Activated CD8-positive, alpha-beta T cell treated with anti-CD3 and anti-CD28 coated beads for 36 hours (primary cell): ENCODE measurements at regions not wholly inside any gene's neighbourhood (a gene's known extent, or its start where the extent isn't known, plus 50 kb on each side); places are given as distances from the start of the nearest gene placed in this dataset.

Experiments used
- ATAC-seq: fragments of 200-7000 bp; cut with Tn5 transposase; one replicate; pipeline ENCODE4 v1.10.0; 2021; ENCODE audit warnings: mild to moderate bottlenecking, moderate library complexity
- CTCF ChIA-PET: fragments of 350-600 bp; sonication (Branson Sonifier 250); formaldehyde crosslinking; loops from one replicate; lab custom pipeline; 2021; ENCODE audit warnings: antibody characterized with exemption; lab: Charles Lee
- POLR2A ChIA-PET: fragments of 350-600 bp; sonication (Branson Sonifier 250); formaldehyde crosslinking; loops from one replicate; lab custom pipeline; 2021; ENCODE audit warnings: antibody characterized with exemption; lab: Charles Lee
- DNase-seq: peaks from one replicate; pipeline ENCODE4 v3.0.0-alpha.2; 2020
- H3K27ac Mint-ChIP-seq: one replicate; pipeline ENCODE4 v1.8.0; 2021; ENCODE audit warnings: mild to moderate bottlenecking, mixed read lengths
- H3K27me3 Mint-ChIP-seq: one replicate; pipeline ENCODE4 v1.8.0; 2021; ENCODE audit warnings: mixed read lengths
- H3K36me3 Mint-ChIP-seq: one replicate; pipeline ENCODE4 v1.8.0; 2021; ENCODE audit warnings: low read depth, mixed read lengths
- H3K4me1 Mint-ChIP-seq: one replicate; pipeline ENCODE4 v1.8.0; 2021; ENCODE audit warnings: low read depth, mixed read lengths
- H3K4me3 Mint-ChIP-seq: one replicate; pipeline ENCODE4 v1.8.0; 2021; ENCODE audit warnings: mild to moderate bottlenecking, moderate library complexity, mixed read lengths
- H3K9me3 Mint-ChIP-seq: one replicate; pipeline ENCODE4 v1.8.0; 2021; ENCODE audit warnings: mixed read lengths
- CTCF ChIP-seq: fragments of 200-600 bp; IDR thresholded peaks from one replicate; pipeline ENCODE4 v1.8.0; 2022; ENCODE audit warnings: antibody characterized with exemption, mild to moderate bottlenecking
- intact Hi-C: fragments of 100-400 bp; cut with micrococcal nuclease; formaldehyde crosslinking; loops from one replicate; pipeline ENCODE4 v1.10.0; 2022

- no peaks in the 10 kb centered on the region for H3K36me3 Mint-ChIP-seq
- H3K27me3 Mint-ChIP-seq, result no peaks in the 10 kb centered on the region
- no peak for TF ChIP-seq CTCF
- DNase-seq (no peak), ATAC-seq (no peak)
- H3K4me3 Mint-ChIP-seq, result no peak overlapping the region
- CTCF ChIA-PET, result no interaction called here
- H3K4me1 Mint-ChIP-seq, result no peaks in the 10 kb centered on the region
- POLR2A ChIA-PET, result interaction anchor here (0.7 kb wide), 1 partner anchor 841 kb away, joined by 3 read pairs; no protein-coding TSS in a partner anchor
- intact Hi-C loops, result no loop called here
- no peak overlapping the region for H3K27ac Mint-ChIP-seq
- no peaks in the 10 kb centered on the region for H3K9me3 Mint-ChIP-seq
Observed at GRCh38 chr10:20622531-20623211, 274.4 kb downstream of the NEBL start.

- ATAC-seq (no peak), DNase-seq (no peak)
- CTCF ChIA-PET, result interaction anchor here (0.5 kb wide), 1 partner anchor 9 kb away, joined by 3 read pairs; no protein-coding TSS in a partner anchor
- Mint-ChIP-seq H3K36me3 (no peaks in the 10 kb centered on the region), H3K27ac (no peak overlapping the region), H3K27me3 (no peaks in the 10 kb centered on the region), H3K4me3 (no peak overlapping the region), H3K4me1 (peaks cover 6% of the 10 kb centered on the region), H3K9me3 (no peaks in the 10 kb centered on the region)
- POLR2A ChIA-PET, result no interaction called here
- TF ChIP-seq CTCF, result no peak
- intact Hi-C loops, result no loop called here
Observed at GRCh38 chr10:20620981-20621380, 276.1 kb downstream of the NEBL start.

- H3K36me3 Mint-ChIP-seq, result no peaks in the 10 kb centered on the region
- no peak for TF ChIP-seq CTCF
- ChIA-PET POLR2A (interaction anchor here (0.6 kb wide), 1 partner anchor 172 kb away, joined by 3 read pairs; no protein-coding TSS in a partner anchor), CTCF (no interaction called here)
- H3K27me3 Mint-ChIP-seq, result no peaks in the 10 kb centered on the region
- intact Hi-C loops, result no loop called here
- DNase-seq, result no peak
- no peaks in the 10 kb centered on the region for H3K9me3 Mint-ChIP-seq
- no peak for ATAC-seq
- H3K27ac Mint-ChIP-seq, result no peak overlapping the region
- no peak overlapping the region for H3K4me3 Mint-ChIP-seq
- peaks cover 6% of the 10 kb centered on the region for H3K4me1 Mint-ChIP-seq
Observed at GRCh38 chr10:20618011-20618547, 279.0 kb downstream of the NEBL start.

GRCh38 chr10:20616918-20617810 is 279.9 kb downstream of the NEBL start:
- DNase-seq, result peak; percentile 3
- Mint-ChIP-seq H3K36me3 (no peaks in the 10 kb centered on the region), H3K9me3 (no peaks in the 10 kb centered on the region), H3K4me1 (peaks cover 6% of the 10 kb centered on the region), H3K27me3 (no peaks in the 10 kb centered on the region), H3K4me3 (no peak overlapping the region), H3K27ac (no peak overlapping the region)
- CTCF ChIA-PET, result no interaction called here
- no peak for TF ChIP-seq CTCF
- intact Hi-C loops, result no loop called here
- no peak for ATAC-seq
- POLR2A ChIA-PET, result interaction anchor here (0.6 kb wide), 1 partner anchor 173 kb away, joined by 3 read pairs; no protein-coding TSS in a partner anchor
